Fibroblast of the aortic adventitia (primary cell): ENCODE measurements at regions not wholly inside any gene's neighbourhood (a gene's known extent, or its start where the extent isn't known, plus 50 kb on each side); places are given as distances from the start of the nearest gene placed in this dataset.

ENCODE experiments used
- DNase-seq: peaks from one replicate; pipeline ENCODE4 v3.0.0-alpha.2; 2010; ENCODE audit warnings: low read depth
- H3K4me3 ChIP-seq: 2 replicates; pipeline ENCODE4 v1.5.1; 2011; ENCODE audit warnings: low read depth, mild to moderate bottlenecking, control low read depth, low read length, moderate library complexity
- TF ChIP-seq, protein P1 (sequence below): IDR thresholded peaks from 2 replicates; pipeline ENCODE4 v1.5.1; 2011; ENCODE audit warnings: mild to moderate bottlenecking, low read length, control low read depth, inconsistent platforms; ENCODE audit not compliant: insufficient read depth

DNA sequence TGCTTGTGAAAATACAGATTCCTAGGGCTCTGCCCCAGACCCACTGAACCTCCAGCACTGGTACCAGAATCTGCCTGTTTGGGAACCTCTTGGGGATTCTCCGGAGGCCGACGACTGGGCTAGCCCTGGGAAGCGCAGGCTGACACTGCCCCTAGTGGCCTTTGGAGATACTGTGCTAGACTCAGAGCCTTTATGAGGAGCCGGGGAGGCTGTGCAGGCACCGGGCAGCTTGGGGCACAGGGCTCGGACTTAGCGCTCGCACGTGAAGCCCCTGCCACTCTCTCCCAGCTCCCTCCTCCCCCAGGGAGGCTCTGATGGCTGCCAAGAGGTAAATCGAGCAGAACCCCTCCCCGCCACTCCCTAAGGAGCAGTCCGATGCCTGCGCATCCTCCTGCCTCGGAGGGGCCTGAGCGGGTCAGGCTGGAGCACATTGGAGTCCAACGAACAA lies 144.6 kb upstream of the TNR start:
- DNase-seq = peak; percentile 40
- H3K4me3 ChIP-seq = no peak overlapping the region
- TF ChIP-seq, protein P1, sequence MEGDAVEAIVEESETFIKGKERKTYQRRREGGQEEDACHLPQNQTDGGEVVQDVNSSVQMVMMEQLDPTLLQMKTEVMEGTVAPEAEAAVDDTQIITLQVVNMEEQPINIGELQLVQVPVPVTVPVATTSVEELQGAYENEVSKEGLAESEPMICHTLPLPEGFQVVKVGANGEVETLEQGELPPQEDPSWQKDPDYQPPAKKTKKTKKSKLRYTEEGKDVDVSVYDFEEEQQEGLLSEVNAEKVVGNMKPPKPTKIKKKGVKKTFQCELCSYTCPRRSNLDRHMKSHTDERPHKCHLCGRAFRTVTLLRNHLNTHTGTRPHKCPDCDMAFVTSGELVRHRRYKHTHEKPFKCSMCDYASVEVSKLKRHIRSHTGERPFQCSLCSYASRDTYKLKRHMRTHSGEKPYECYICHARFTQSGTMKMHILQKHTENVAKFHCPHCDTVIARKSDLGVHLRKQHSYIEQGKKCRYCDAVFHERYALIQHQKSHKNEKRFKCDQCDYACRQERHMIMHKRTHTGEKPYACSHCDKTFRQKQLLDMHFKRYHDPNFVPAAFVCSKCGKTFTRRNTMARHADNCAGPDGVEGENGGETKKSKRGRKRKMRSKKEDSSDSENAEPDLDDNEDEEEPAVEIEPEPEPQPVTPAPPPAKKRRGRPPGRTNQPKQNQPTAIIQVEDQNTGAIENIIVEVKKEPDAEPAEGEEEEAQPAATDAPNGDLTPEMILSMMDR = peak; percentile 82

DNA sequence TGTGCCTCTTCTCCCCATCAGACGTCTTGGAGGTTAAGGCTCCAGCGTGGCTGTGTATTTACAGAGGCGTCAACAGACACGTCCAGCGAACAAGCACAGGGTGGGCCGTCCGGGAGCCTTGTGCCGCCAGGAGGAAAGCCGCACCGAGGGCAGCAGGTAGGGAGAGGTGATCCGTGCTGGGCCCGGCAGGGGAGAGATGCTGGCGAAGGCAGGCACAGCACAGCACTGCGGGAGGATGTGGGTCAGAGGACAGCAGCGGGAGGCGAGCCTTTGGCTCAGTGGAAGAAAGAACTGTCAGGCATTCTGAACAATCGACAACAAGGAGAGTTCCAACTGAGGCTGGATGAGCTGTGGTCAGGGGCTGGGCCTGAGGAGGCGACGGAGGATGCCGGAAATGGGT lies 144.1 kb upstream of the TNR start:
- no peak overlapping the region for H3K4me3 ChIP-seq
- TF ChIP-seq, protein P1 = no peak
- no peak for DNase-seq

DNA sequence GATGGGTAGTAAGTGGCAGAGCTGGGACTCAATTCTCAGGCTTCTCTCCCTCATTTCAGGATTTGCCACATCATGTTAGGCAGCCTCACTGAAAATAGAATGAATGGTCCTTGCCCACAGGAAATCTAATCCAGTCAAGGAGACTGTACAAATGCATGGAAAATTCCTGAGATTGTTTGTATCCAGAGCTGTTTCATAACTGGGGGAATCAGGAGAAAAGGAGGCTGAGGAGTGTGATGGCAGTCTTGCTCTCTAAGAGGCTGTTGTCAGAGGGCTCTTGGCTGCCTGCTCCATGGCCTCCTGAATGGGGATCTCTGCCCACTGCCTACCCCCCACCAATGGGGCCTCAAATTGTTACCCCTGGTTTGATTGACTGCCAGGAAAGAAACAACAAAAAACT lies 141.9 kb upstream of the TNR start:
- DNase-seq = peak; percentile 52
- H3K4me3 ChIP-seq = no peak overlapping the region
- TF ChIP-seq, protein P1 = no peak

DNA sequence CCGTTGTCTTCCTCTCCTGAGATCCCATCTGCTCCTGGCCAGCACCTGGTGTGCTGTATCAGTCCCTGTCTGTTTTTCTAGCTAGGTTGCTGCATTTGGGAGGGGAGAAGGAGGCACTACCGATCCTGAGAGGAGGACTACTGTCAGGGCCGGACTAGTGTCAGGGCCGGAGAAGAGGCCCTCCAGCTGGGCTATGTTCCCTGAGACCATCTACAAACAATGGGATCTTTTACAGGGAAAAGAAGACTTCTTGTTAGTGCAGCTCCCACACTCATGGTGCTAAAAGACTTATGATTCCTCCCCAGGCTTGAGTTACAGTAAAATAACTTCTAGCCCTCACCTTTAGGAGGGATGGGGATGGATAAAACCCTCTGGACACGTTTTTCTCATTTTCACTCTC lies 141.0 kb upstream of the TNR start:
- no peak for DNase-seq
- H3K4me3 ChIP-seq = no peak overlapping the region
- TF ChIP-seq, protein P1 = no peak

DNA sequence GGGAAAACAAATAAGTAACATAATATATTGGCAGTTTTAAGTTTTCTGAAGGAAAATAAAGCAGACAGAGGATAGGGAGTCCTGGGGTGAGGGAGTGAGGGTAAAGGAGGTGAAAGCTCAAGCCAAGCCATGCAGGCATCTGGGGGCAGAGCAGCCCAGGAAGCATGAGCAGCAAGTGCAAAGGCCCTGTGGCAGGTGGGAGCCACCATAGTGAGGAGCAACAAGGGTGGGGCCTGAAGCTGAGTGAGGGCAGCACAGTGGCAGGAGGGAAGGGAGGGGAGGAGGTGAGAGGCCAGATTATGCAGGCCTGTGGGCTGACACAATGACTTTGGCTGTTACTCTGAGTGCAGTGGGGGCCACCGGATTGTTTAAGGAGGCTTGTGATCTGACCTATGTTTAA lies 138.8 kb upstream of the TNR start:
- DNase-seq = no peak
- H3K4me3 ChIP-seq = no peak overlapping the region
- TF ChIP-seq, protein P1 = no peak

DNA sequence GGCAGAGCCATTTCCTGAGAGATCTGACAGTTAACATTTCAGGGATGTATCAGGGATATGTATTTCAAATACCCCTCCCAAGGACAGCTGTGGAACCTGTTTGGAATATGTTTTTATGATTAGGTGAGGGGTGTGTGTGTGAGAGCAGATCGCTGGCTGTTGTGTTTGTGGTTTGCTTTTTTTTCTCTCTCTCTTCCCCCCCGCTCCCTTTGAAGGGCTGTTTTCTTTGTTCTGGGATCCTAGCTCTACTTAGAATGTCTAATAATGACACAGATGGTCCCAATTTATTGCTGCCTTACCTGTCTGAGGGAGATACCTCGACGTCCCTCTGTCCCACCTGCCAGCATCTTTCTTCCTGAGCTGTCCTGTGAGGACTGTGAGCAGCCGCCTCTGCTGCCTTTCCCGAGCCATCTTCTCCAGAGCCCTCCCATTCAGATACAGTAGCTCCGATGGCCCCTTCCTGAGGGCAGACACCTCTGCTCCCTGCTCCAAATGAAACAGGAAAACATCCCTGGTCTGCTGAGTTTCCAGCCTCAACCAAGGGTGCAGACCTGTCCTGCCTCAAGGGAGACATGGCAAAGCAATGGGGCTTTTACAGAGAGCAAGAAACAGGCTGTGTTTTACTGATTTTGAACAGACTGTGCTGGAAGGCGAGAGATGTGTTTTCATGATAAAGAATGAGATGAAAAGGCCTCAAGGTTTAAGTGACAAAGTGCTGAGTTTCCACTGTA lies 138.0 kb upstream of the TNR start:
- H3K4me3 ChIP-seq = no peak overlapping the region
- no peak for DNase-seq
- TF ChIP-seq, protein P1 = no peak

DNA sequence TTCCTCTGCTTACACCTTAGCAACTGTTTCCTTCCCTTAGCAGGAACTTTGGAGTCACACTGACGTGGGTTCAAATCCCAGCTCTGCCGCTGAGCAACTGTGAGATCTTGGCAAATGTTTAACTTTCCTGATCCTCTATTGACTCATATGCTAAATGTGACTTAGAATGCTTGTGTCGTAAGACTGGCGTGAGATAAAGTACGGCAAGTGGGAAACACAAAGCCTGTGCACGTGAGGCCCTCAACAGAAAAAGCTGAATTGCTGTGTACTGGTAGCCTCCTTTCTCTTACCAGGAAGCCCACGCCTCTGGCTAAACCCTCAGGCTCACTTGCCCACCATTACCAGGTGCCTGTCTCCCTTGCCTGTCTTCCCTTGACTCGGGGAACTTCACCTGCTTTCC lies 135.4 kb upstream of the TNR start:
- TF ChIP-seq, protein P1 = no peak
- no peak for DNase-seq

More for the DNA sequence above, 135.4 kb upstream of the TNR start:
- no peak overlapping the region for H3K4me3 ChIP-seq
